ENCODE measurements at regions not wholly inside any gene's neighbourhood (a gene's known extent, or its start where the extent isn't known, plus 50 kb on each side); places are given as distances from the start of the nearest gene placed in this dataset.

DNA sequence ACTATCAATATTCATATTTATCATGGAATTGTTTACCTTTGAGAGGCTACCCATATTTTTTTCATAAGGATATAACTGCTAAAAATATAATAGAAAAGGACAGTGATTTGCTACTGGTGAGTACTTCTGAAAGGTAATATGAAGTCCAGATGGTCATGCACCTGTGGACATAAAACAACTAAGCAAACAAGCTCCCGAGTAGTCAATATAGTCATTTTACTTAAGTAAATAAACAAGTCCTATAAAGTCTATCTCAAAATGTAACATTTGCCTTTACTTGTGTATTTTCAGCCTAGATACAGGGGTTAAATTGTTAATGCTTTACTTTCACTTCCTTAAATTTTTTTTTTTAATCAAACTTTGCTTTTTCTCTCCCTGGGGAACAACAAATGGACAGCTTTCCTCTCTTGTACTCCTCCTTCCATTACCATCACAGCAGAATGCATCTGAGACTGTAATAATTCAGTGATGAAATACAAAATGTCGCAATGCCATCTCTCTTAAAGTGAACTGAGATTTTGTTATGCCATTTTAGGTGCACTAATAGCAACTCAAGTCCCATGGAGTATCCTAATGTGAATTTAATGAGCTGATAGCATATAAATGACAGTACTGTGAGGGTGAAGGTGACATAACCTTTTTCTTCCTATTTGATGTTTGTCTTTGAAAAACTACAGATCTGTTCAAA, 1325.4 kb upstream of the ZEB2 start:
- no peaks in the 10 kb centered on the region for H3K4me1 ChIP-seq
- no peak for DNase-seq
- WGBS, 2 donors: 63% methylated on average over 2 of the region's 2 CpGs
- H3K27me3 ChIP-seq: no peaks in the 10 kb centered on the region
- no peaks in the 10 kb centered on the region for H3K36me3 ChIP-seq
- H3K27ac ChIP-seq: no peak overlapping the region
- TF ChIP-seq POLR2A (IDR thresholded peaks at IDR 0.05) (no peak), CTCF (IDR thresholded peaks at IDR 0.05) (no peak)
- intact Hi-C loops (cut with DNase I): no loop called here
- no peak overlapping the region for H3K4me3 ChIP-seq (replicated peaks in 1 of 3)
- H3K9me3 ChIP-seq: no peaks in the 10 kb centered on the region

DNA sequence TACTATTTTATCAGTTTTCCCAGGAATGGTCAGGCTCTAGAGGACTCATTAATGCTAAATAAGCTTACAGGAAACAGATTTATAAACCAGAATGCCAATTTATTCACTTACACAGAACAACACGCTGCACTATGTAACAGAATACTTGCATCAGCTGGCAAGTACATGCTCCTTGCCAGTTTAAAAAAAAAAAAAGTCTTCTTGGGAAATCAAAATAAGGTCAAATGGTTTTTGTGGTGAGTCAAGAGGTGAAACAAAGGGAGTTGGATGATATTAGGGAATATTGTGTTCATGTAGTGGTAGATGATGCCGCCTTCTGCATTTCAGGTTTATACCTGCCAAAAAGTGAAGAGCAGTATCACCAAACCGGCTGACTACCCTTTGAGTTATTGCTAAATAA, 1322.1 kb upstream of the ZEB2 start:
- H3K36me3 ChIP-seq: no peaks in the 10 kb centered on the region
- no peaks in the 10 kb centered on the region for H3K4me1 ChIP-seq
- DNase-seq: no peak
- H3K9me3 ChIP-seq: no peaks in the 10 kb centered on the region
- no peak overlapping the region for H3K4me3 ChIP-seq (replicated peaks in 1 of 3)
- 88 to 89% methylated on average over 3 of the region's 3 CpGs for WGBS, 2 donors
- TF ChIP-seq CTCF (IDR thresholded peaks at IDR 0.05) (no peak), POLR2A (IDR thresholded peaks at IDR 0.05) (no peak)
- H3K27ac ChIP-seq: no peak overlapping the region
- no peaks in the 10 kb centered on the region for H3K27me3 ChIP-seq
- intact Hi-C loops (cut with DNase I): no loop called here

GRCh38 chr2:145836986-145837385, 1317.1 kb upstream of the ZEB2 start:
- no peaks in the 10 kb centered on the region for H3K36me3 ChIP-seq
- 83 to 89% methylated on average over 3 of the region's 3 CpGs for WGBS, 2 donors
- no peak for DNase-seq
- no peaks in the 10 kb centered on the region for H3K27me3 ChIP-seq
- intact Hi-C loops (cut with DNase I): no loop called here
- no peaks in the 10 kb centered on the region for H3K4me1 ChIP-seq
- TF ChIP-seq POLR2A (IDR thresholded peaks at IDR 0.05) (no peak), CTCF (IDR thresholded peaks at IDR 0.05) (no peak)
- no peaks in the 10 kb centered on the region for H3K9me3 ChIP-seq
- no peak overlapping the region for H3K27ac ChIP-seq
- H3K4me3 ChIP-seq (replicated peaks in 1 of 3): no peak overlapping the region

GRCh38 chr2:145835665-145836064, 1315.7 kb upstream of the ZEB2 start:
- Histone ChIP-seq H3K36me3 (no peaks in the 10 kb centered on the region), H3K27ac (no peak overlapping the region), H3K27me3 (no peaks in the 10 kb centered on the region), H3K9me3 (no peaks in the 10 kb centered on the region), H3K4me3 (replicated peaks in 1 of 3) (no peak overlapping the region), H3K4me1 (no peaks in the 10 kb centered on the region)
- intact Hi-C loops (cut with DNase I): no loop called here
- no peak for DNase-seq
- 80 to 81% methylated on average over 1 of the region's 1 CpG for WGBS, 2 donors
- TF ChIP-seq POLR2A (IDR thresholded peaks at IDR 0.05) (no peak), CTCF (IDR thresholded peaks at IDR 0.05) (no peak)

DNA sequence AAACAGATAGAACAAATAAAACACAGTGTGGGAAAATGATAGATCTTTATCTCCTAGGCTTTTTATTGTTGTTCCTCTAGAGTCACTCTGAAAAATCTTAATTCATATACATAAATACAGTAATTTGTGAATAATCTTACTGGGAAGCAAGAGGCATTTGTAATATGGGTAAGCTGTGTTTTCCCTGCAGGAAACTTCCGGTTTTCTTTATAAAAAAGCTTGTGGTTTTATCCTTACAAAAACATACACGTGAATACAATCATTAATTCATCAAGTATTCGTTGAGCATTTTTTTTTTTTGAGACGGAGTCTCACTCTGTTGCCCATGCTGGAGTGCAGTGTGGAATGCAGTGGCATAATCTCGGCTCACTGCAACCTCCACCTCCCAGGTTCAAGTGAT, 1312.8 kb upstream of the ZEB2 start:
- TF ChIP-seq POLR2A (IDR thresholded peaks at IDR 0.05): no peak
- TF ChIP-seq CTCF (IDR thresholded peaks at IDR 0.05): no peak
- H3K36me3 ChIP-seq: no peaks in the 10 kb centered on the region
- H3K9me3 ChIP-seq: no peaks in the 10 kb centered on the region
- intact Hi-C loops (cut with DNase I): no loop called here
- H3K4me3 ChIP-seq (replicated peaks in 1 of 3): no peak overlapping the region
- 85 to 86% methylated on average over 5 of the region's 5 CpGs for WGBS, 2 donors
- no peaks in the 10 kb centered on the region for H3K4me1 ChIP-seq
- DNase-seq: no peak
- H3K27me3 ChIP-seq: no peaks in the 10 kb centered on the region
- no peak overlapping the region for H3K27ac ChIP-seq
